ENCODE measurements at regions not wholly inside any gene's neighbourhood (a gene's known extent, or its start where the extent isn't known, plus 50 kb on each side); places are given as distances from the start of the nearest gene placed in this dataset.

DNA sequence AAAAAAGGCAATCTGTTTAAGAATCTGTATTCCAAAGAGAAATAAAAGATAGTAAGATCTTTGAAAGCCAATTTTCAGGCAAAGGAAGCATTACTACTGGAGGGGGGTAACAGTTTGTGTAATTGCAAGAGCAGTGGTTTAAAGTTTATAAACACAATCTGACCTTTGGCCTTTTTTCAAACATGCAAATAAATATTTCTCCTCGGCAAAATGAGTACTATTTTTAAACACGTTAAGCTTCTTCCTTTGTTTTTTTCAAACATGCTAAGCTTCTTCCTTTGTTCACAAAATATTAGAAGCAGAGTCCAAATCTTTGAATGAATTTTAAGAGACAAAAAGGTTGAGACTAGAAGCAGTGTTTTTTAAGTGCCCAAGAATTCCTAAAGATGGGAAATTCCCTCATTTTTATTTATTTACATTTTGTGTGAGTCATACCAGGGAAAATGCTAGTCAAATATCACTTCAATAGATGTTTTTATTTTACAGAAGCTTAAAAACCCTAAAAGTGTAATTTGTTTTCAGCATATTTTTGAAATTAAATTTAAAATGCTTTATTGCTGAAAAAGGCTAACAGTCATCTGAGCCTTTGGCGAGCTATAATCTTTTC is 229.3 kb downstream of the GPR37 start:
- Histone ChIP-seq H3K27me3 (no peaks in the 10 kb centered on the region), H3K9me3 (no peaks in the 10 kb centered on the region), H3K27ac (no peak overlapping the region), H3K36me3 (no peaks in the 10 kb centered on the region), H3K4me1 (ENCODE audit: insufficient read depth) (no peaks in the 10 kb centered on the region), H3K4me3 (no peak overlapping the region)
- WGBS, 3 donors = 7 to 27% (median 8%) methylated on average over 3 of the region's 3 CpGs
- DNase-seq = no peak
- intact Hi-C loops (cut with DNase I) = no loop called here
- TF ChIP-seq POLR2A (IDR thresholded peaks at IDR 0.05) (no peak), CTCF (IDR thresholded peaks at IDR 0.05) (no peak), EP300 (IDR thresholded peaks at IDR 0.05) (no peak)

GRCh38 chr7:124532166-124532565 is 233.4 kb downstream of the GPR37 start:
- no peaks in the 10 kb centered on the region for H3K9me3 ChIP-seq
- H3K27me3 ChIP-seq = no peaks in the 10 kb centered on the region
- H3K27ac ChIP-seq = no peak overlapping the region
- intact Hi-C loops (cut with DNase I) = no loop called here
- no peaks in the 10 kb centered on the region for H3K4me1 ChIP-seq (ENCODE audit: insufficient read depth)
- no peak for DNase-seq
- H3K4me3 ChIP-seq = no peak overlapping the region
- no peak for TF ChIP-seq POLR2A (IDR thresholded peaks at IDR 0.05)
- no peak for TF ChIP-seq EP300 (IDR thresholded peaks at IDR 0.05)
- no peak for TF ChIP-seq CTCF (IDR thresholded peaks at IDR 0.05)
- H3K36me3 ChIP-seq = no peaks in the 10 kb centered on the region

DNA sequence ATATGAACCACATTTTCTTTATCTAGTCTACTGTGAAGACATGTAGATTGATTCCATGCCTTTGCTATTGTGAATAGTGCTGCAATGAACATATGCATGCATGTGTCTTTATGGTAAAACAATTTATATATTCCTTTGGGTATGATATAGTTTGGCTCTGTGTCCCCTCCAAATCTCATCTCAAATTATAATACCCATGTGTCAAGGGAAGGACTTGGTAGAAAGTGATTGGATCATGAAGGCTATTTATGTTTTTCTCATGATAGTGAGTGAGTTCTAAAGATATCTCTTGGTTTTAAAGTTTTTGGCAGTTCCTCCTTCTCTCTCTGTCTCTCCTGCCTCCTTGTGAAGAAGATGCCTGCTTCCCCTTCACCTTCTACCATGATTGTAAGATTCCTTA is 248.7 kb downstream of the GPR37 start:
- TF ChIP-seq POLR2A (IDR thresholded peaks at IDR 0.05) = no peak
- TF ChIP-seq CTCF (IDR thresholded peaks at IDR 0.05) = no peak
- no peak for TF ChIP-seq EP300 (IDR thresholded peaks at IDR 0.05)
- Histone ChIP-seq H3K27ac (no peak overlapping the region), H3K4me1 (ENCODE audit: insufficient read depth) (no peaks in the 10 kb centered on the region), H3K36me3 (no peaks in the 10 kb centered on the region), H3K9me3 (no peaks in the 10 kb centered on the region), H3K4me3 (no peak overlapping the region), H3K27me3 (no peaks in the 10 kb centered on the region)
- no peak for DNase-seq
- intact Hi-C loops (cut with DNase I) = no loop called here

DNA sequence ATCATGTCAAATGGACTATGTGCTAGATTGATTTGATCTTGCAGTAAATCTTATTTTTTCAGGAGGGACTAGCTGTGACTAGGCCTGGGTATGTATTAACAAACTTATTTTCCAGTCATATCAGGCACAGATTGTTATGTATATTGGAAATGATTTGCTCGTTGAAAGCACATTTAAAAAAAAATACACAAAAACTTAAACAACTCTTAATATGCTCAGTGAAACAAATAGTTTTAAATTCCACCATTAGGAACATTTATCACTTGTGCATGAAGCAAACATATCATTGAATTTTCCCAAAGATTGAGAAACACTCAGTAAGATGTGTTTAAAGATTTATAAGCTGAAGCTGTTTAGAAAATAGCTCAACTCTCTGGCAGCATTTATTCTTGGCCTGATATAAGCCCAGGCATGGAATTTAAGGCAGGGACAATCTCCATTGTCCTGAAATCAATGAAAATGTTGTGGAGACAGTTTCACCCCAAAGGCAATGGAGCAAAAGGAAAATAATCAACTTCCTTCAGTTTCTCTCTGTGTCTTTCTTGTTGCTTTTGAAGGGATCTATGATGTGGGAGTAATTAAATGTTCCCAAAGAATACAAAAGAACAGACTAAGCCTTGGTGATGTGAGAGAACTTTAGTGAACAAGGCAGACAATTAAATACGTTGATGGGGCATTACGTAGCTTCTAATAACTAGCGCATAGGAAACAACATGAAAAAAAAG is 250.3 kb downstream of the GPR37 start:
- 52 to 71% (median 65%) methylated on average over 4 of the region's 4 CpGs for WGBS, 3 donors
- intact Hi-C loops (cut with DNase I) = no loop called here
- no peaks in the 10 kb centered on the region for H3K36me3 ChIP-seq

More for the DNA sequence above, 250.3 kb downstream of the GPR37 start:
- H3K9me3 ChIP-seq = no peaks in the 10 kb centered on the region
- H3K4me1 ChIP-seq (ENCODE audit: insufficient read depth) = no peaks in the 10 kb centered on the region
- H3K4me3 ChIP-seq = no peak overlapping the region
- no peak for DNase-seq
- no peak for TF ChIP-seq POLR2A (IDR thresholded peaks at IDR 0.05)
- no peak for TF ChIP-seq EP300 (IDR thresholded peaks at IDR 0.05)
- TF ChIP-seq CTCF (IDR thresholded peaks at IDR 0.05) = no peak
- no peaks in the 10 kb centered on the region for H3K27me3 ChIP-seq
- no peak overlapping the region for H3K27ac ChIP-seq

Measured in ovary (tissue), 7 donors.